Dendritic cell treated with granulocyte-macrophage colony-stimulating factor and Interleukin-4, amounts not matched to agents 40 ng/mL and 50 ng/mL, for 4 days (primary cell): ENCODE measurements at regions not wholly inside any gene's neighbourhood (a gene's known extent, or its start where the extent isn't known, plus 50 kb on each side); places are given as distances from the start of the nearest gene placed in this dataset.

Experiments
- H3K27ac Mint-ChIP-seq: one replicate; pipeline ENCODE4 v1.8.0; 2022; ENCODE audit warnings: mild to moderate bottlenecking, mixed read lengths
- H3K27me3 Mint-ChIP-seq: one replicate; pipeline ENCODE4 v1.8.0; 2022; ENCODE audit warnings: mild to moderate bottlenecking, mixed read lengths
- H3K36me3 Mint-ChIP-seq: one replicate; pipeline ENCODE4 v1.8.0; 2022; ENCODE audit warnings: low read depth, mixed read lengths
- H3K4me1 Mint-ChIP-seq: one replicate; pipeline ENCODE4 v1.8.0; 2022; ENCODE audit warnings: low read depth, mixed read lengths
- H3K4me3 Mint-ChIP-seq: one replicate; pipeline ENCODE4 v1.8.0; 2022; ENCODE audit warnings: mild to moderate bottlenecking, moderate library complexity, mixed read lengths
- H3K9me3 Mint-ChIP-seq: one replicate; pipeline ENCODE4 v1.8.0; 2022; ENCODE audit warnings: mixed read lengths
- intact Hi-C: fragments of 100-400 bp; cut with micrococcal nuclease; formaldehyde crosslinking; loops from one replicate; pipeline ENCODE4 v1.15.0; 2022

- Mint-ChIP-seq H3K4me1 (no peaks in the 10 kb centered on the region), H3K36me3 (no peaks in the 10 kb centered on the region), H3K27ac (no peak overlapping the region), H3K4me3 (no peak overlapping the region), H3K27me3 (no peaks in the 10 kb centered on the region), H3K9me3 (no peaks in the 10 kb centered on the region)
- intact Hi-C loops, result no loop called here
Measured at GRCh38 chrX:97666890-97667289, 783.2 kb downstream of the RPA4 start.

DNA sequence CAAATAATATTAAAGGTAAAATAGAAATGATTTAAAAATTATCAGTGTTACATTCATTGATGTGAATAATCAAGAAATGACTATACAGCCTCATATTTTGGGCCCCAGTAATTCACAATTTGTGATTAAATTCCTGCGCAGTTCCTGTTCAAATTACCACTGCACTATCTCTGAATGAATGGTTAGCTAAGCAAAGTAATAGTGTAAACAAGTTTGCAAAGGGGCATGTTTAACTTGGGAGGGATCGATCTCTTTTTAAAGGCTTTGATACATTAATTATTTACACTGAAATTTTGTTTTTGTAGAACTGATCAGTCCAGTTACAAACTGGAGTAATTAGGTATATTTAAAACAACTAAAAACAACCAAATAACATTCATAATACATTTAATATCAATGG, 784.4 kb downstream of the RPA4 start:
- Mint-ChIP-seq H3K4me1 (no peaks in the 10 kb centered on the region), H3K36me3 (no peaks in the 10 kb centered on the region), H3K9me3 (no peaks in the 10 kb centered on the region), H3K27me3 (no peaks in the 10 kb centered on the region), H3K4me3 (no peak overlapping the region), H3K27ac (no peak overlapping the region)
- intact Hi-C loops, result no loop called here

DNA sequence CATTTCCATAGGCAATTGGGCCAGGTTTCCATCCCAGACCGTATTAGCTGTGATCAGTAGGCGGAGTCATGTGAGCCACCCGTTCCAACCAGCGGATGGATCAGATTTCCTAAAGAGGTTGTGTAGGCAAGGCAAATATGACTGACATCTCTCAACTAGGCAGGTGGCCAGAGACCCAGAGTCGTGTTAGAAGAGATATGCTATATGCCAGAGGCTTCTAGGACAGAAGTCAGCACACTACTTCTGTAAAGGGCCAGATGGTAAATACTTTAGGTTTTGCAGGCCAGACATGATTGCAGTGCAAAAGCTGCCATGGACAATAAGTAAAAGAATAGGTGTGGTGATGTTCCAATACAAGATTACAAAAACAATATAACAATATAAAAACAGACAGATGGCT, 788.4 kb downstream of the RPA4 start:
- Mint-ChIP-seq H3K36me3 (no peaks in the 10 kb centered on the region), H3K4me3 (no peak overlapping the region), H3K27me3 (no peaks in the 10 kb centered on the region), H3K27ac (no peak overlapping the region), H3K4me1 (no peaks in the 10 kb centered on the region), H3K9me3 (no peaks in the 10 kb centered on the region)
- intact Hi-C loops, result no loop called here

GRCh38 chrX:97672608-97673007, 788.9 kb downstream of the RPA4 start:
- Mint-ChIP-seq H3K27me3 (no peaks in the 10 kb centered on the region), H3K27ac (no peak overlapping the region), H3K4me3 (no peak overlapping the region), H3K4me1 (no peaks in the 10 kb centered on the region), H3K36me3 (no peaks in the 10 kb centered on the region), H3K9me3 (no peaks in the 10 kb centered on the region)
- intact Hi-C loops, result no loop called here

- Mint-ChIP-seq H3K27me3 (no peaks in the 10 kb centered on the region), H3K27ac (no peak overlapping the region), H3K36me3 (no peaks in the 10 kb centered on the region), H3K9me3 (no peaks in the 10 kb centered on the region), H3K4me3 (no peak overlapping the region), H3K4me1 (no peaks in the 10 kb centered on the region)
- intact Hi-C loops, result no loop called here
Measured at GRCh38 chrX:97673135-97673534, 789.4 kb downstream of the RPA4 start.

DNA sequence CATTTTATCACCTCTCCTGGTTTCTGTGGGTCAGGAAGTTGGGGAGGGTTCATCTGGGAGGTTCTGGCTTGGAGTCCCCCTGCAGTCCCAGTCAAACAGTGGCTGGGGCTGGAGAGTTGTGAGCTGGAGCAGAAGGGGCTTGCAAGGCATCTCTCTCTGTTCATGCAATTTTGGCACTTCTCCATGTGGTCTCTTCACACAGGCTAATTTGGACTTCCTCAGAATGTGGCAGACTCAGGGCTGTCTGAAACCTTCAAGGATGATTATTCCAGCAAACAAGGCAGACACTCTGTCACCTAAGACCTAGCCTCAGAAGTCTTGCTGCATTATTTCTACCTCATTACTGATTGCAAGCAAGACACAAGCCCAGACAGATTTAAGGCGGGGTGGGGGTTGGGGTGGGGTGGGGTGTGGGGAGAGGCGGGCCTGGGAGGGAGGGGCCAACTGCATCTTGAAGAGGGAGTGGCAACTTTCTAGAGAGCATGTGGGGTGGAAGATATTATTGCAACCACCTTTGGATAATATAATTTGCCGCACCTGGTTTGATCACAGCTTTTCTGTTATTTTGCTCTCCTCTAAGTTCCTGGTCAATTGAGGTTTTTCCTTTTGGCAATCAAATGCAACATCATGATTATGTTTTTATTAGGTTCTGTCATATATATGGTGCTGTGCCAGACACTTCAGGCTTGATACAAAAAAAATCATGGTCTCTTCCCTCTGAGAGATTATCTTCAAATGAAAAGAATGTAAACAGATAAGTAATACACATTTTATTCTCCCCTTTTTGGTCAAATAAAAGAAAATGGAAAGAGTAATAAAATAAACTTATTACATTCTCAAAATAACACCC, 799.5 kb downstream of the RPA4 start:
- no peak overlapping the region for H3K27ac Mint-ChIP-seq
- no peaks in the 10 kb centered on the region for H3K9me3 Mint-ChIP-seq
- no peak overlapping the region for H3K4me3 Mint-ChIP-seq
- intact Hi-C loops, result loop anchor here (10.0 kb wide), 1 partner anchor 1308 kb away; no protein-coding TSS in a partner anchor
- H3K36me3 Mint-ChIP-seq, result no peaks in the 10 kb centered on the region
- H3K27me3 Mint-ChIP-seq, result no peaks in the 10 kb centered on the region
- H3K4me1 Mint-ChIP-seq, result no peaks in the 10 kb centered on the region

DNA sequence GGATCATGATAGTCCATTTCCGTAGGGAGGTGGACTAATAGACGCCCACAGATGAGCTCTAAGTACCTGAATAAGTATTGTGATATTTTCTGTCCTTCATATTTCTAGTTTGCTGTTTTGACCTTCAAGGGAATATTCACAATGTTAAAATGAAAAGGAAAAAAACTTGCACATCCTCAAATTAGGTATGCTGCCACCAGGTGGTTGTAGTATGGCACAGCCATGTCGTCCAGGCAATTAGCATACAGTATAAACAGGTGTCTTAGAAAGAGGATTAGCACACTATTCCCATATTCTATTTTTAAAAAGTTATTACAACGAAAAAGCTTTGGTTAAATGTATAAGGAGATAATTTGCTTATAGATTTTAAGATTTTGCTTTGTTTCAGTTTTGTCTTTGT, 802.0 kb downstream of the RPA4 start:
- no peaks in the 10 kb centered on the region for H3K27me3 Mint-ChIP-seq
- H3K4me3 Mint-ChIP-seq, result no peak overlapping the region
- intact Hi-C loops, result loop anchor here (10.0 kb wide), 1 partner anchor 1311 kb away; no protein-coding TSS in a partner anchor
- H3K9me3 Mint-ChIP-seq, result no peaks in the 10 kb centered on the region
- no peaks in the 10 kb centered on the region for H3K36me3 Mint-ChIP-seq
- H3K4me1 Mint-ChIP-seq, result no peaks in the 10 kb centered on the region
- H3K27ac Mint-ChIP-seq, result no peak overlapping the region

DNA sequence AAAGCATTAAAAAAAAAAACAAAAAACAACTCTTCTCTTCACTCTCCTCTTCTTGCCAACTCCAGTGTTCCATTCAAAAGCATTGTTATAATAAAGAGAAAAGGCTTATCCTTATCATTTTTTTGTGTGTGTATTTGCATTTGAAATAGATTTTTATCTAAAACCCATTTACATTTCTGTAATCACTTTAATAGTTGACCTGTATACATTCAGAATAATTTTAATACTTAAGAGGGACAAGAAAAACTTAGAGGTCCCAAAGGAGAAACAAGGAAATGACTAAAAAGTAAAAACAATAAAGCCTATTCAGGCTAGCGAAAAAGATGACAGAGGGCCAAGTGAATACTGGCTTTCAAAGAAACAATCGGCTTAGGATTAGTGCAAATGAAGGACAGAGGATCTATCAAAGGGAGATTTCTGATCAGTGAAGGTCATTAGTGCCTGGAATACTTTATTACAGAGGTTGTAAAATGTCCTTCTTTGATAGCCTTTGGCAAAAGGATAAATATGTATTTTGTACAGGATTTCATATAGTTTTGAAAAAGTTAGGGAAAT, 808.3 kb downstream of the RPA4 start:
- Mint-ChIP-seq H3K27me3 (no peaks in the 10 kb centered on the region), H3K36me3 (no peaks in the 10 kb centered on the region), H3K27ac (no peak overlapping the region), H3K9me3 (no peaks in the 10 kb centered on the region), H3K4me1 (no peaks in the 10 kb centered on the region), H3K4me3 (no peak overlapping the region)
- intact Hi-C loops, result no loop called here

DNA sequence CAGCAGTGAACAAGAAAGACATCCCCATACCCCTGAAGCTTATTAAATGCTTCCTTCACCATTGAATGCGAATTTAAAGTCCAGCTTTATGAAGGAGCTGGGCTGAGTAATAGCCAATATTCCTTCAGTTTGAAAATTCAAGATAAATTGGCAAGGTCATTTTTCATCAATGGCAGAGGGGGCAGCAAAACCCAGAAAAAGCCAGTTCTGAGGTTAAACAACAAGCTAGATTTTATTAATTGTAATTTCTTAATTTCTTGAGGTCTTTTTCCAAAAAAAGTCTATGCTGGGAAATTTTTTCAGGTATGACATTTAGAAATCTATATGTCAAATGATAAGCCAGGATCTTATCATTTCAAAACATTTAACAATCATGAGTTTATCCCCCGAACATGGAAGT, 808.9 kb downstream of the RPA4 start:
- H3K4me1 Mint-ChIP-seq, result no peaks in the 10 kb centered on the region
- no peaks in the 10 kb centered on the region for H3K27me3 Mint-ChIP-seq
- H3K9me3 Mint-ChIP-seq, result no peaks in the 10 kb centered on the region
- no peak overlapping the region for H3K27ac Mint-ChIP-seq
- H3K4me3 Mint-ChIP-seq, result no peak overlapping the region
- no peaks in the 10 kb centered on the region for H3K36me3 Mint-ChIP-seq
- intact Hi-C loops, result no loop called here

GRCh38 chrX:97700547-97700946, 816.8 kb downstream of the RPA4 start:
- Mint-ChIP-seq H3K4me1 (no peaks in the 10 kb centered on the region), H3K4me3 (no peak overlapping the region), H3K36me3 (no peaks in the 10 kb centered on the region), H3K9me3 (no peaks in the 10 kb centered on the region), H3K27me3 (no peaks in the 10 kb centered on the region), H3K27ac (no peak overlapping the region)
- intact Hi-C loops, result no loop called here

GRCh38 chrX:97704474-97704873, 820.8 kb downstream of the RPA4 start:
- Mint-ChIP-seq H3K27ac (no peak overlapping the region), H3K4me1 (no peaks in the 10 kb centered on the region), H3K36me3 (no peaks in the 10 kb centered on the region), H3K4me3 (no peak overlapping the region), H3K9me3 (no peaks in the 10 kb centered on the region), H3K27me3 (no peaks in the 10 kb centered on the region)
- intact Hi-C loops, result no loop called here

DNA sequence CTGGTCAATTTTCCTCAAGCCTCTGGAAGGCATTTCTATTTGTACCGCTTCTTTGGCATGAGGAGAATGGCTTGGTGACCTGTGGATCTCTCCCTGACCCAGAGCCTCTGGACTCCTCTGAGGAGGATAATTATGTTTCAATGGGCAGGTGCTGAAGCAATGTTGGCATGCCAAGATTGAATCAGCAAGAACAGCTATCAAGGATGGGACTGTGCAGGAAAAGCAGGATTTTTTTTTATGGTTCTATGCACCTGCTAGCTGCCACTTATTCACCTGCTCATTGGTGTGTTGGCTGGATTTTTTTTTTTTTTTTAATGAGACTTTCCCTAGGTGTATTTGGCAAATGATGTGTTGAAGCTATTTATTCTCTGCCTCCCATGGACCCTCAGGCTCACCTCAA, 821.2 kb downstream of the RPA4 start:
- no peaks in the 10 kb centered on the region for H3K27me3 Mint-ChIP-seq
- intact Hi-C loops, result no loop called here
- H3K9me3 Mint-ChIP-seq, result no peaks in the 10 kb centered on the region
- H3K27ac Mint-ChIP-seq, result no peak overlapping the region
- no peaks in the 10 kb centered on the region for H3K4me1 Mint-ChIP-seq
- H3K36me3 Mint-ChIP-seq, result no peaks in the 10 kb centered on the region
- no peak overlapping the region for H3K4me3 Mint-ChIP-seq

GRCh38 chrX:97705936-97706335, 822.2 kb downstream of the RPA4 start:
- H3K4me1 Mint-ChIP-seq, result no peaks in the 10 kb centered on the region
- no peaks in the 10 kb centered on the region for H3K36me3 Mint-ChIP-seq
- no peaks in the 10 kb centered on the region for H3K9me3 Mint-ChIP-seq
- H3K27me3 Mint-ChIP-seq, result no peaks in the 10 kb centered on the region
- no peak overlapping the region for H3K27ac Mint-ChIP-seq
- intact Hi-C loops, result no loop called here
- H3K4me3 Mint-ChIP-seq, result no peak overlapping the region

DNA sequence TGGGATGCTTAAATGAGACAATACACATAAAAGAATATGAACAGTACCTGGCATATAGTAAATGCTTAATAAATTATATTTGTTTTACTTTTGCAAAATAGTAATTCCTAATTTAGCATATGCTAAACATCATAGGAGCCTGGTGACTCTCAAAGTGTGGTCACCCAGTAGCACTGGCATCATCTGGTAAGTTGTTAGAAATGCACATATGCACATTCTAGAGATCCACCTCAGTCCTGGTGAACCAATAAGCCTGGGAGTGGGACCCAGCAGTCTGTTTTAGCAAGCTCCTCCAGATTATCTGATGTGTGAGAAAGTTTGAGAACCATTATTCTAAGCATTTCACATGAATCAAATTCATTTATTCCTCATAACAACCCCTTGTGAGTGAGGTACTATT, 830.4 kb downstream of the RPA4 start:
- Mint-ChIP-seq H3K27ac (no peak overlapping the region), H3K4me3 (no peak overlapping the region), H3K36me3 (no peaks in the 10 kb centered on the region), H3K4me1 (no peaks in the 10 kb centered on the region), H3K27me3 (no peaks in the 10 kb centered on the region), H3K9me3 (no peaks in the 10 kb centered on the region)
- intact Hi-C loops, result no loop called here

- Mint-ChIP-seq H3K27me3 (no peaks in the 10 kb centered on the region), H3K9me3 (no peaks in the 10 kb centered on the region), H3K36me3 (no peaks in the 10 kb centered on the region), H3K4me3 (no peak overlapping the region), H3K27ac (no peak overlapping the region), H3K4me1 (no peaks in the 10 kb centered on the region)
- intact Hi-C loops, result no loop called here
Measured at GRCh38 chrX:97728215-97728614, 844.5 kb downstream of the RPA4 start.
